ENCODE measurements at regions not wholly inside any gene's neighbourhood (a gene's known extent, or its start where the extent isn't known, plus 50 kb on each side); places are given as distances from the start of the nearest gene placed in this dataset.

- Mint-ChIP-seq H3K27ac (no peak overlapping the region), H3K4me3 (no peak overlapping the region), H3K27me3 (ENCODE audit: low read depth) (no peaks in the 10 kb centered on the region), H3K36me3 (ENCODE audit: insufficient read depth in 1 of 3, low read depth in 3 of 3) (no peaks in the 10 kb centered on the region), H3K9me3 (no peaks in the 10 kb centered on the region), H3K4me1 (peaks cover 4% of the 10 kb centered on the region in 2 experiments; a peak in 3 of 4 replicates)
- H2AFZ ChIP-seq (ENCODE audit: low read length): peak overlapping the region; percentile 29
- no peak overlapping the region for H3T11ph ChIP-seq (ENCODE audit: low read length)
- H3K23me2 ChIP-seq (ENCODE audit: insufficient read length, low read depth, low read length, poor library complexity, severe bottlenecking): no peaks in the 10 kb centered on the region
- no peak overlapping the region for H2BK12ac ChIP-seq (ENCODE audit: insufficient read length, low read depth, low read length)
- no peak overlapping the region for H4K5ac ChIP-seq (ENCODE audit: insufficient read length, low read depth, low read length)
- no peaks in the 10 kb centered on the region for H4K20me1 ChIP-seq (ENCODE audit: control insufficient read depth, insufficient read depth, insufficient read length)
- H4K8ac ChIP-seq (replicated peaks; ENCODE audit: insufficient read length, low read depth, low read length): no peak overlapping the region
- no peaks in the 10 kb centered on the region for H3K4me1 ChIP-seq (ENCODE audit: insufficient read depth, low read length)
- no peak overlapping the region for H3K14ac ChIP-seq (ENCODE audit: insufficient read depth, low read length)
- no peak overlapping the region for H2BK120ac ChIP-seq (ENCODE audit: low read depth, low read length, poor library complexity, severe bottlenecking)
- no peak for TF ChIP-seq CTCF (conservative IDR thresholded peaks at IDR 0.05)
- no peak overlapping the region for H2BK15ac ChIP-seq (ENCODE audit: low read depth, low read length)
- H4K91ac ChIP-seq (ENCODE audit: insufficient read length, low read depth, low read length): no peak overlapping the region
- no peak overlapping the region for H2AK5ac ChIP-seq (ENCODE audit: insufficient read length, low read length)
- no peaks in the 10 kb centered on the region for H3K27me3 ChIP-seq (ENCODE audit: insufficient read depth, low read length)
- H3K9me3 ChIP-seq (ENCODE audit: control insufficient read depth, low read depth, low read length): no peaks in the 10 kb centered on the region
- DNase-seq: no peak
- WGBS (ENCODE audit: extremely low coverage, insufficient read length, low lambda C conversion rate): no CpG with 5 or more reads among the region's 6 CpGs
- no peak overlapping the region for H3K18ac ChIP-seq (ENCODE audit: insufficient read length, low read depth, low read length)
- no peak overlapping the region for H3K23ac ChIP-seq (ENCODE audit: insufficient read length, low read depth, low read length)
- no peak overlapping the region for H2BK5ac ChIP-seq (ENCODE audit: insufficient read length, low read length)
- no peak overlapping the region for H3K9ac ChIP-seq (ENCODE audit: extremely low read depth, insufficient read length, low read length)
- no peaks in the 10 kb centered on the region for H3K79me2 ChIP-seq (ENCODE audit: insufficient read depth, low read length)
- H3K4me2 ChIP-seq (ENCODE audit: insufficient read depth, insufficient read length, low read length): no peak overlapping the region
- no peaks in the 10 kb centered on the region for H3K79me1 ChIP-seq (ENCODE audit: insufficient read depth, low read depth, low read length, poor library complexity, severe bottlenecking)
- H3K27ac ChIP-seq (ENCODE audit: insufficient read length, low read depth, low read length): no peak overlapping the region
- no peak overlapping the region for H2BK20ac ChIP-seq (ENCODE audit: low read depth, low read length, poor library complexity, severe bottlenecking)
- no peak overlapping the region for H3K56ac ChIP-seq (ENCODE audit: insufficient read length, low read depth, low read length)
- no peak overlapping the region for H3K4ac ChIP-seq (ENCODE audit: low read depth, low read length)
Measured at GRCh38 chr5:85823462-85824426, 794.0 kb upstream of the COX7C start.

All from H9 (cell line).